ENCODE measurements at regions not wholly inside any gene's neighbourhood (a gene's known extent, or its start where the extent isn't known, plus 50 kb on each side); places are given as distances from the start of the nearest gene placed in this dataset.

DNA sequence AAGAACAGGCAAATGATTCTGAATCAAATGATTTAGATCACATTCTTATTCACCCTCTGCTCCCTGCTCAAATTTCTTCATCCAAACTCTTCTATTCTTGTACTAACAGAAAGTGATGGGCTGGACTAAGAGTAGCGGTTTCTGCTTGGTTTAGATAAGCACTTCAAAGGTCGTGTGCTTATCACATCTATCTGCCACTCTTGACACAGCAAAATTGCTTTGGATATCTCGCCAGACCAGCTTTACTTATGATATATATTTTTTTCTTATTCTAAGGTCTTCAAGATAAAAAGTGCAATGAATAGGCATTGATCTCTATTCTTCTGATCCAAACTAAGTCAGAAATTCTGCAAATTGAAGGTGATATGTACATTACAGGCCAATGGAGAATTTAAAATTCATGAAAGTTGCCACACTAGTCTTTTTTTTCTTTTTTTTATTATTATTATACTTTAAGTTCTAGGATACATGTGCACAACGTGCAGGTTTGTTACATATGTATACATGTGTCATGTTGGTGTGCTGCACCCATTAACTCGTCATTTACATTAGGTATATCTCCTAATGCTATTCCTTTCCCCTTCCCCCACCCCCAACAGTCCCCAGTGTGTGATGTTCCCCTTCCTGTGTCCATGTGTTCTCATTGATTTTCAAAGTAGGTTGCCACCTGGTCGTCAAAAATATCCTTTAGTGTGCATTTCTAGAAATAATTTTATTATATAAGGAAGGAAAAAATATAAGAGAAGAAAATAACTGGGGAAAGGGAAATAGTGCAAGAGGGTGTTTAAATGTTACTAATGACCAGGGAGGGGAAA lies 1941.0 kb upstream of the RAG2 start:
- H3T11ph ChIP-seq (ENCODE audit: low read length): no peak overlapping the region
- no peak overlapping the region for H2BK15ac ChIP-seq (ENCODE audit: low read depth, low read length)
- no peaks in the 10 kb centered on the region for H3K79me1 ChIP-seq (ENCODE audit: insufficient read depth, low read depth, low read length, poor library complexity, severe bottlenecking)
- no peaks in the 10 kb centered on the region for H3K23me2 ChIP-seq (ENCODE audit: insufficient read length, low read depth, low read length, poor library complexity, severe bottlenecking)
- Mint-ChIP-seq H3K9me3 (peaks cover 4 to 11% of the 10 kb centered on the region in 2 experiments; a peak in 4 of 5 replicates), H3K27me3 (ENCODE audit: low read depth) (no peaks in the 10 kb centered on the region), H3K4me3 (no peak overlapping the region), H3K36me3 (ENCODE audit: insufficient read depth in 1 of 3, low read depth in 3 of 3) (peaks cover 0 to 8% (median 4%) of the 10 kb centered on the region in 3 experiments; a peak in 3 of 7 replicates), H3K27ac (no peak overlapping the region), H3K4me1 (peaks cover 7 to 8% of the 10 kb centered on the region in 2 experiments)
- DNase-seq: no peak
- H2BK20ac ChIP-seq (ENCODE audit: low read depth, low read length, poor library complexity, severe bottlenecking): no peak overlapping the region
- TF ChIP-seq, protein P1, sequence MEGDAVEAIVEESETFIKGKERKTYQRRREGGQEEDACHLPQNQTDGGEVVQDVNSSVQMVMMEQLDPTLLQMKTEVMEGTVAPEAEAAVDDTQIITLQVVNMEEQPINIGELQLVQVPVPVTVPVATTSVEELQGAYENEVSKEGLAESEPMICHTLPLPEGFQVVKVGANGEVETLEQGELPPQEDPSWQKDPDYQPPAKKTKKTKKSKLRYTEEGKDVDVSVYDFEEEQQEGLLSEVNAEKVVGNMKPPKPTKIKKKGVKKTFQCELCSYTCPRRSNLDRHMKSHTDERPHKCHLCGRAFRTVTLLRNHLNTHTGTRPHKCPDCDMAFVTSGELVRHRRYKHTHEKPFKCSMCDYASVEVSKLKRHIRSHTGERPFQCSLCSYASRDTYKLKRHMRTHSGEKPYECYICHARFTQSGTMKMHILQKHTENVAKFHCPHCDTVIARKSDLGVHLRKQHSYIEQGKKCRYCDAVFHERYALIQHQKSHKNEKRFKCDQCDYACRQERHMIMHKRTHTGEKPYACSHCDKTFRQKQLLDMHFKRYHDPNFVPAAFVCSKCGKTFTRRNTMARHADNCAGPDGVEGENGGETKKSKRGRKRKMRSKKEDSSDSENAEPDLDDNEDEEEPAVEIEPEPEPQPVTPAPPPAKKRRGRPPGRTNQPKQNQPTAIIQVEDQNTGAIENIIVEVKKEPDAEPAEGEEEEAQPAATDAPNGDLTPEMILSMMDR (conservative IDR thresholded peaks at IDR 0.05): no peak
- H4K8ac ChIP-seq (replicated peaks; ENCODE audit: insufficient read length, low read depth, low read length): no peak overlapping the region
- H2BK5ac ChIP-seq (ENCODE audit: insufficient read length, low read length): no peak overlapping the region
- H3K4me2 ChIP-seq (ENCODE audit: insufficient read depth, insufficient read length, low read length): no peak overlapping the region
- no peak overlapping the region for H3K14ac ChIP-seq (ENCODE audit: insufficient read depth, low read length)
- H2BK120ac ChIP-seq (ENCODE audit: low read depth, low read length, poor library complexity, severe bottlenecking): no peak overlapping the region
- H3K79me2 ChIP-seq (ENCODE audit: insufficient read depth, low read length): no peaks in the 10 kb centered on the region
- no peak overlapping the region for H3K9ac ChIP-seq (ENCODE audit: extremely low read depth, insufficient read length, low read length)
- H3K4ac ChIP-seq (ENCODE audit: low read depth, low read length): no peak overlapping the region
- H2AFZ ChIP-seq (ENCODE audit: low read length): no peak overlapping the region
- H3K23ac ChIP-seq (ENCODE audit: insufficient read length, low read depth, low read length): no peak overlapping the region
- H4K91ac ChIP-seq (ENCODE audit: insufficient read length, low read depth, low read length): no peak overlapping the region
- H3K18ac ChIP-seq (ENCODE audit: insufficient read length, low read depth, low read length): no peak overlapping the region
- no peaks in the 10 kb centered on the region for H3K4me1 ChIP-seq (ENCODE audit: insufficient read depth, low read length)
- H2AK5ac ChIP-seq (ENCODE audit: insufficient read length, low read length): no peak overlapping the region
- no peaks in the 10 kb centered on the region for H4K20me1 ChIP-seq (ENCODE audit: control insufficient read depth, insufficient read depth, insufficient read length)
- H4K5ac ChIP-seq (ENCODE audit: insufficient read length, low read depth, low read length): no peak overlapping the region
- no CpG with 5 or more reads among the region's 6 CpGs for WGBS (ENCODE audit: extremely low coverage, insufficient read length, low lambda C conversion rate)
- no peaks in the 10 kb centered on the region for H3K9me3 ChIP-seq (ENCODE audit: control insufficient read depth, low read depth, low read length)
- H3K27me3 ChIP-seq (ENCODE audit: insufficient read depth, low read length): no peaks in the 10 kb centered on the region
- no peak overlapping the region for H3K27ac ChIP-seq (ENCODE audit: insufficient read length, low read depth, low read length)
- H3K56ac ChIP-seq (ENCODE audit: insufficient read length, low read depth, low read length): no peak overlapping the region
- no peak overlapping the region for H2BK12ac ChIP-seq (ENCODE audit: insufficient read length, low read depth, low read length)
